T-helper 9 cell (primary cell): ENCODE measurements at regions not wholly inside any gene's neighbourhood (a gene's known extent, or its start where the extent isn't known, plus 50 kb on each side); places are given as distances from the start of the nearest gene placed in this dataset.

Experiments
- DNase-seq: peaks from one replicate; pipeline ENCODE4 v3.0.0-alpha.2; 2020

- DNase-seq: no peak
These were observed 329.7 kb downstream of the MAFB start for GRCh38 chr20:40359131-40359912.

GRCh38 chr20:40354880-40355279 is 334.2 kb downstream of the MAFB start:
- no peak for DNase-seq

GRCh38 chr20:40343390-40343789 is 345.6 kb downstream of the MAFB start:
- no peak for DNase-seq

- no peak for DNase-seq
These were observed 347.5 kb downstream of the MAFB start for GRCh38 chr20:40341561-40341960.

- no peak for DNase-seq
These were observed 349.2 kb downstream of the MAFB start for GRCh38 chr20:40339661-40340449.

- no peak for DNase-seq
These were observed 352.5 kb downstream of the MAFB start for GRCh38 chr20:40336533-40336932.

GRCh38 chr20:40335901-40336351 is 353.1 kb downstream of the MAFB start:
- DNase-seq: no peak

- DNase-seq: no peak
These were observed 353.6 kb downstream of the MAFB start for GRCh38 chr20:40335437-40335836.

GRCh38 chr20:40333591-40333990 is 355.4 kb downstream of the MAFB start:
- DNase-seq: no peak

- DNase-seq: no peak
These were observed 357.1 kb downstream of the MAFB start for GRCh38 chr20:40331807-40332560.

GRCh38 chr20:40331249-40331648 is 357.8 kb downstream of the MAFB start:
- DNase-seq: no peak

GRCh38 chr20:40329321-40329720 is 359.7 kb downstream of the MAFB start:
- no peak for DNase-seq

- DNase-seq: no peak
These were observed 362.3 kb downstream of the MAFB start for GRCh38 chr20:40326784-40327183.

- no peak for DNase-seq
These were observed 363.9 kb downstream of the MAFB start for GRCh38 chr20:40325006-40325568.

- no peak for DNase-seq
These were observed 365.7 kb downstream of the MAFB start for GRCh38 chr20:40323361-40323794.

- DNase-seq: no peak
These were observed 366.1 kb downstream of the MAFB start for GRCh38 chr20:40322941-40323340.

GRCh38 chr20:40320517-40321011 is 368.5 kb downstream of the MAFB start:
- DNase-seq: no peak

GRCh38 chr20:40319741-40320516 is 369.1 kb downstream of the MAFB start:
- DNase-seq: no peak

- DNase-seq: no peak
These were observed 370.0 kb downstream of the MAFB start for GRCh38 chr20:40319056-40319455.

- no peak for DNase-seq
These were observed 371.8 kb downstream of the MAFB start for GRCh38 chr20:40317156-40317790.

- no peak for DNase-seq
These were observed 374.8 kb downstream of the MAFB start for GRCh38 chr20:40314278-40314677.
